ENCODE measurements at regions not wholly inside any gene's neighbourhood (a gene's known extent, or its start where the extent isn't known, plus 50 kb on each side); places are given as distances from the start of the nearest gene placed in this dataset.
"Not testable (repeated sequence)": the region's sequence is repeated elsewhere in the genome, so short reads cannot be mapped to it uniquely, and the experiment has no call there.

DNA sequence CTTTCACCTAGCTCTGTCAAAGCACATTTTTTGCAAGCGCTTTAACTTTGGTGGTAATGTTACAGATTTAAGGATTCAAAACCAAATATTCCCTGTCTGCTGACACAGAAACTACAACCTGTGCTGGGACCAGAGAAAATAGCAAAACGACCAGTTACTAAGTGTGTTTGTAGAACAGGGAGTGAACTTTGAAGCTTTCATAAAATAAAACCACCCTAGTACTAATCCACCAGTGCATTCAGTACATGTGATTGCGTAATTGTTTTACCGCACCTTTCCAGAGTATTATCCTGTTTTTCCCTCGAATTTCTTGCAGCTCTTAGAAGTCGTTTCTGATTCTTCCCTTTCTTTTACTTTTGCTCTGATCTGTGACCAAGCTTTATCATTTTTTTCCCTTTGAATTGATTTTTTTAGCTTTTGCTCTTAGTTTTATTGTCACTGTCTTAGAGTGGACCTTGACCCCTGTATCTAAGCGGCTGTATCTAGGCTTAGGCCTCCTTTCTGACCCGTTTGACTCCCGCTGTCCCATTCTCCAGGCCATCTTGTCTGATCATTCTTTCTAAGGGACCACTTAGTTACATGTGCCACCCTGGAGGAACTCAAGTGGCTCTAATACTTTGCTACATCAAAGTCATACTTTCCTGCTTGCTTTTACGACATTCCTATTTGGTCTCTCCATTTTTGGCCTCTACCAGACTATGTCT is 429.4 kb downstream of the PCNX1 start:
- no peak for DNase-seq

DNA sequence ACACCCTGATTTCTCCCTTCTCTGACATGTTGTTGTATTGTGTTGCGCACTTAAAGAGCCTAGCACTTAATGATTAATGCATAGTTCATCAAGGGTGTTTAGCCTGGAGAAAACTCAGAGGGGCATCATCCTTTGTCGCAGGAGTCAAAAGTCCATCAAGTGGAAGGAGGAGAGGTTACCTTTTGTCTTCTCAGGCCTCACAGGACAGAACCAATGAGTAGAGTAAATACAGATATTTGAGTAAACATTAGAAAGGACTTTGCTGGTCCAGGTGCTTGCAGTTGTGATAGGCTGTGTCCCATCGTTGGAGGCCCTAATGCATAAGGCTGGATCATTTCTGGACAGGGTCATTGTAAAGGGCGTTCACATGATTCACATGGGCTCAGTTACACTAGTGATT is 430.9 kb downstream of the PCNX1 start:
- no peak for DNase-seq

DNA sequence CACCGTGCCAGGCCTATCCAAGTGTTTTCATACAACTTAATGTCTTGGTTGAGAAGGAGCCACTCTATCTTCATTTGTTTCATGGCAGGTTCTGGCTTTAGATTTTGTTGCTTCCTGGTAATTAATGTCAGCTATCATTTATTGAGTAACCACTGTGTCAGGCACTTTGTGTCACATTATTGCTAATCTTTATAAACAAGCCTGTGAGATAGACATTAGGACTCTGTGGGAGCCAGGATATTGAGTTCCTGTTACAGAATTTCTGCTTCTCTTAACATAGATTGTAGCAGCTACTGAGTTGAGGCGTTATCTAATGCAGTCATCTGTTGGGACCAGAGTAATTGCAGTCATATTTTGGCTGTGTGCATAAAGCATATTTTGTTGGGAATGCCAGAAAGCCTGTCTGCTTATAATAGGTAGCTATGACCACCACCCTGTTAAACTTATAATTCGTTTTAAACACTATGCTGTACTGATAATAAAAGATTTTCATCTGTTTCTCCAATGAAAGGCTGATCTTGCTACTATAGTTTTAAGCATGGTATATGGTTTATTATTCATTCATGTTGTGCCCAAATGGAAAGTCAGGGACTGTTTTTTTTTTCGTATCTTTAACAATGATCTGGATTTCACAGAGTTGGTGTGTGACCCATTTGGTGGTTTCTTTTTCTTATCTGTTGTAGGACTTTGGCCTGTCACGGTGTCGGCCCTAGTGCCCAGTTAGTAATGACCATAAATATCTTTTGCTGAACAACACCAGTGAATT is 432.6 kb downstream of the PCNX1 start:
- no peak for DNase-seq

DNA sequence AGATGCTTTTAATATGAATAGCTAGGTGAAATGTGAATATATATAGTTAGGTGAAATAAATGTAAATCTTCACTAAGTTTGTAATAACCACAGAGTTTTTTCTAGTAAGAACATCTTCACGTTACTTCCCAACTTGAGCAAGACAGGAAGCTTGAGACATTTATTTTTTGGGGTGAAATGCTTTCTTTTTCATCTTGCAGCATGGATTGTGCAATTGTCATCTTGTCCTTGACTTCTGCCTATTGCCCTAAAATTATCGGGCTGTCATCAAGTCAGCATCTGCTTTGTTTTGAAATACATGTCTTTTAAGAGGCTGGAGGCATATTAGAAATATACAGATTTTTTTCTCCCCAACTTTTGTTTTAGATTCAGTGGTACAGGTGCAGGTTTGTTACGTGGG is 433.9 kb downstream of the PCNX1 start:
- DNase-seq, result no peak

DNA sequence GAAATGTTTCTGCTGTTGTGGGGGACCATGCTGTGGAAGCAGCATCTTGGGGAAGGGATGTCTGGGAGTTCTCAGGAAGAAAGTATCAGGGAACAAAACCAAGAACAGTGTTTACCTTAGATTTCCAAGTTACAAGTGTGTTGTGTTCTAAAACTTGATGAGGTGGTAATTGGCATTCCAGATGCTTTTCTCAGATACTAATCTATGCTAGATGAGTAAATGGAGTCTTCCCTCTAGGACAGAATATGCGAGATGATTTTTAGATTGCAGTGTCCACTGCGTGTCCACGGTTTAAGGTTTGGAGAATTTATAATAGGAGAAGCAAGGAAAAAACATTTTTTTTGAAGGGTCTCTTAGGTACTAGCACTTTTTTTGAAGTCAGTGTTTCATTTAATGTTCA is 436.5 kb downstream of the PCNX1 start:
- no peak for DNase-seq

DNA sequence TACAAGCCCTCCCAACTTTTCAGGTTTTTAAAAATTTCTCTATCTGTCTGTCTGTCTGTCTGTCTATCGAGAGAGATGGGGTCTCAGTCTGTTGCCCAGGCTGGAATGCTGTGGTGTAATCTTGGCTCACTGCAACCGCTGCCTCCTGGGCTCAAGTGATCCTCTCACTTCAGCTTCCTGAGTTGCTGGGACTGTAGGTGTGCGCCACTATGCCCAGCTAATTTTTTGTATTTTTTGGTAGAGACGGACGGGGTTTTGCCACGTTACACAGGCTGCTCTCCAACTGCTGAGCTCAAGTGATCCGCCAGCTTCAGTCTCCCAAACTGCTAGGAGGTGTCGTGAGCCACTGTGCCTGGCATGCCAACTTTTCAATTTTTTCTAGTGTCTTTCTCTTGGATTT is 437.2 kb downstream of the PCNX1 start:
- DNase-seq, result no peak

DNA sequence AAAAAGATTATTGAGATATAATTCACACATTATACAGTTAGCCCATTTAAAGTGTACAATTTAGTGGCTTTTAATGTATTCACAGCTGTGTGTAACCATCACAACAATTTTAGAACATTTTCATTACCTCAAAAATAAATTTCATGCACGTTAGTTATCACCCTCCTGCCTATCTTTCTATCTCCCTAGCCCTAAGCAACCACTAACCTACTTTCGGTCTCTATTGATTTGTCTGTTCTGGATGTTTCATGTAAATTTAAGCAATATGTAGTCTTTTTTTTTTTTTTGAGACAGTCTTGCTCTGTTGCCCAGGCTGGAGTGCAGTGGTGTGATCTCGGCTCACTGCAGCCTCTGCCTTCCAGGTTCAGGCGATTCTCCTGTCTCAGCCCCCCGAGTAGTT is 439.4 kb downstream of the PCNX1 start:
- no peak for DNase-seq

DNA sequence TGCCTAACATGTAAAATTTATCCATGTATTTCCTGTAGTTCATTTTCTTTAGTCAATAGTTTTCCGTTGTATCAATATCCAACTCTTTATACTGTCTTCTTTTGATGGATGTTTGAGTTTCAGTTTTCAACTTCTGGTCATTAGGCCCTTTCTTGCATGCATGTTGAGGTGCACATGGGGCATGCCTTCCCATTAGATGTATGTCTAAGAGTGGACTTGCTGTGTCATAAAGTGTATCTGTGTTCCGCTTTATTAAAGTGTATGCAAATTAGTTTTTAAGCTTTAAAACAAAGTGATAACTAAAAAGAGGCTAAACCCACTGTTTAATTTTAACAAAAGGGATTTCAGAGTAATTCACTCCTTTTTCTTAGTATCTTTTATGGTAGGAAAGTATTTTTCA is 441.1 kb downstream of the PCNX1 start:
- DNase-seq, result no peak

DNA sequence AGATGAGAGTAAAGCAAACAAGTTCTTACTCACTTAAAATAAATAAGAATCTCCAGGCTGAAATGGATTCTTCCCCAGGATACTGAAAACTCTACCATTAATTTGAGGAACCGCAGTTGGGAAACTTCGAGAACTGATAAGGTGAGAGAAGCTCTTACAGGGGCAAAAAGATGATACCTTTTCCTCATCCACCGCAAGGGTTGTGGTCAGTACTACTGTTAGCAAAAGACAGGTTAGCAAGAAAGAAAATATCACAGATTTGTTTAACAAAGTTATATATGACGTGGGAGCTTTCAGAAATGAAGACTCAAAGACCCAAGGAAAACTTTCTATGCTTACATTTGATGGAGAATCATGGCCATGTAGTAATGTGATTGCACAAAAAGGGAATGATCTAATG is 441.6 kb downstream of the PCNX1 start:
- no peak for DNase-seq

DNA sequence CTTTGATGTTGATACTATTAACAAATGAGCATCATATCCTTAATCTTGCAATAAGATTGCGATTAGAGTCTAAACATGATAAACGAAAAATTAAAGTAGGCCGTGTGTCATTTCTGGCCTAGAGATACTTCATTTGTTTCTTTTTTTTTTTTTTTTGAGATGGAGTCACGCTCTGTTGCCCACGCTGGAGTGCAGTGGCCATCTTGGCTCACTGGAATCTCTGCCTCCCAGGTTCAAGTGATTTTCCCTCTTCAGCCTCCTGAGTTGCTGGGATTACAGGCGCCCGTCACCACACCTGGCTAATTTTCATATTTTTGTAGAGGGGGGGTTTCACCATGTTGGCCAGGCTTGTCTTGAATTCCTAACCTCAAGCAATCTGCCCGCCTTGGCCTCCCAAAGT is 446.9 kb downstream of the PCNX1 start:
- no peak for DNase-seq

DNA sequence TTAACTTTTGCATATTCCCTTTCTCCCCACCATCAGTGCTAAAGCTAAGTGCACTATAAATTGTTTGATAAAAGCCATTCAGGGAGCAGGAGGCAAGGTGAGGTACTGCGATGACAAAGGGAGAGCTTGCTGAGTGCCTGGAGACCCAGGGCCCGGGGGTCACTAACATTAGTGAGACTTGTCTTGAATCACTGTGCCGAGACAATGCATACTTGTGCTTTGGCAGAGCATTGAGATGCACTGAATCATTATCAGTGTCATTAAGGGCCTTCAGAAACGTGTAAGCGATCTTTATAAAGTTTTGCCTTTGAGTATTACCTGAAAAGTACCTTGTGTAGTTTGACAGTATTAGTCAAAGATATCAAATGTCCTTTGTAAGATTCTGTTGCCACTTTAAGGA is 447.5 kb downstream of the PCNX1 start:
- DNase-seq, result no peak

DNA sequence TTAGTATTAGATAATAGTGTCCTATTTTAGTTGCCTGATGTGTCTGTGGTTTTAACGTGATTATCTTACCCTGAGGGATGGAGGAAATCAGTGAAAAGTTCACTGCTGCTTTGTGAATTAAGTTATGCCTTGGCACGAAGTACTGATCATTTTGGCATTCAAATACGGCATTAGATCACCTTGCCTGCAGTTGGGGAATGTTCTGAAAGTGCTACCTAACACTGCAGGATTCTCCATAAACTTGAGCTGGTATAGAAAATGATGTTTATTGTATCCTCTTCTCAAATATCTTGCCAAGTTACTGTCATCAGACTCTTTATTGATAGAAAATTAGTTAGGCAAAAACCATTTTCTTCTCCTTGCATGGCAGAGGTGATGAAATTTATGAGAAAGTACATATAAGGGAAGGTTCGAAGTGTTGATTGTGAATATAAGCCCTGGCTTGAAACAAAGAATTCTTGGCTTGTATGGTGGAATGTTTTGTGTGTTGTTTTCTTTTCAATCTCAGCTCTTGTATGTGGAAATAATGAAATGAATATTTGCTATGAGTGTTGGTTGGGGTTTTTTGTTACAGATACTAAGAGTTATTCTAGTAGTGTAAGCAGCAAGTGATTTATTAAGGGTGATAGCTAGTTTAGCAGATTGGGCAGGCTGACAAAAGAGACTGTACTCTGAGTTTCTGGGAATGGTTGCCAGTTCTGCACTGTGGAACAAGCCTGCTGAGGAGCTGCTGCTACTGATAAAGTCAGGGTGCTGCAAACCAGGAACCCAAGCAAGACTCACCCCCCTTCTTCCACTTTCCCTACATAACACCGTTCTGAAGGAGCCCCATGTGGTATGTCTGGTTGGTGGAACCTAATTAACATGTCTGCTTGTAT is 448.3 kb downstream of the PCNX1 start:
- DNase-seq, result no peak

DNA sequence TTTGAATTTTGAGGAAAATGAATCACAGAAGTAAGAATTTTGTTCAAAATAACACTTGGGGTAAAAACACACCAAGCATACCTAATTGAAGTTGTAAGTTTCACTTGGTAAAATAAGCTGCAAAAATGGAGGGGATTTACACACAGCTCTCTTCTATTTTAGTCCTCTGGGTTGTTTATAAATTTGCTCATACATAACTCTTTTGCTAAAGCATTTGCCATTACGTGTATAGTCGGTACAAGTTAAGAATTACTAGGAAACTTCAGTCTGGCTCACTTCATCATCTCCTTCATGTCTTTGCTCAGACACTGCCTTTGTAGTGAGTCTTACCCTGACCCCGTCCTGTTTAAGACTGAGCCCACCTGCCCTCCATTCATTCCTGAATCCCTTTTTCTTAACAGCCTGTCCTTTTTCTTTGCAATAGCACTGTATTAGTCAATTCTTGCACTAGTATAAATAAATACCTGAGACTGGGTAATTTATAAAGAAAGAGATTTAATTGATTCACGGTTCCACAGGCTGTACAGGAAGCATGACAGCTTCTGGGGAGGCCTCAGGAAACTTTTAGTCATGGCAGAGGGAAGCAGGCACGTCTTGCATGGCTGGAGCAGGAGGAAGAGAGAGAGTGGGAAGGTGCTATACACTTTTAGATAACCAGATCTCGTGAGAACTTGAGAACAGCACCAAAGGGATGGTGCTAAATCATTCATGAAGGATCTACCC is 451.1 kb downstream of the PCNX1 start:
- DNase-seq, result no peak

DNA sequence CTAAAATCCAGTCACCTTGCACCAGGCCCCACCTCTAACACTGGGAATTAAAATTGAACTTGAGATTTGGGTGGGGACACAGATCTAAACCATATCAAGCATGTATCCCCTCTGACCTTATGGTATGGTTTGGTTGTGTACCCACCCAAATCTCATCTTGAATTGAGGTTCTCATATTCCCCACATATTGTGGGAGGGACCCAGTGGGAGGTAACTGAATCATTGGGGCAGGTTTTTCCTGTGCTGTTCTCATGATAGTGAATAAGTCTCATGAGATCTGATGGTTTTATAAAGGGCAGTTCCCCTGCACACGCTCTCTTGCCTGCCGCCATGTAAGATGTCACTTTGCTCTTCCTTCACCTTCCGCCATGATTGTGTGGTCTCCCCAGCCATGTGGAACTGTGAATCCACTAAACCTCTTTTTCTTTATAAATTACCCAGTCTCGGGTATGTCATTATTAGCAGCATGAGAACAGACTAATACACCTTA is 451.7 kb downstream of the PCNX1 start:
- DNase-seq, result not testable (repeated sequence)

DNA sequence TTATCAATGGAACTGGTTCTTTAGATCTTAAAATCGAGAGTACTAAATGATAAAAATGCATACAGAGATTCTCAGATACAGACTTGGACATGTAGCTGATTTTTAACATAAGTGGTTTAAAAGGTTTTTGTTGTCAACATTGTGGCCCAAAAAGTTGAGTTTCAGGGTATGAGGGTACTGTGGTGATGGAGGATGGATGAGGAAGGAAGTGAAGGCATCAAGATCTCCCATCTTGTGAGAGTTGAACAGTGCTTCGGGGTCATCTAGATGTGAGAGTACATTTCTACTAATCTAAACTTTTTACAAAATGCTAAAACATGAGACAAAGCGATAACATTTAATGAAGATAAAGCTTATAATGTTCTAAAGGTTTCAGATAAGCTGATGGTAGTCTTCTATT is 452.6 kb downstream of the PCNX1 start:
- no peak for DNase-seq

DNA sequence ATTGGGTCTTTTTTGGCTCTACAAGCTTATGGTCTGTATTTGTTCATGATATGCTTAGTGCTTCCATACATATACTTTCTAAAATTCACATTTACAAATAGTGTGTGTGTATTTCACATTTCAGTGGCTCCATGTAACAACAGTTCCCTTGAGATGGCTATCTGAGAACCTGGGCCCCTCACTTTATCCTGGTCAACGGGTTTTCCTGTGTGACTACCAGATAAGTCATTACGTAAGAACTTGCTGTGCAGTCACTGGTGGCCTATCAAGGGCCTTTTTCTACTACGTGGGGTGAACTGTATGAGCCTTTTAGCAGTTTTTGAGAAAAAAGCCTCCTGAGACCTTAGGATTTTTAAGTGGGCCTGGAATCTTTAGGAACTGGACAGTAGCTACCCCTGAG is 454.1 kb downstream of the PCNX1 start:
- no peak for DNase-seq

DNA sequence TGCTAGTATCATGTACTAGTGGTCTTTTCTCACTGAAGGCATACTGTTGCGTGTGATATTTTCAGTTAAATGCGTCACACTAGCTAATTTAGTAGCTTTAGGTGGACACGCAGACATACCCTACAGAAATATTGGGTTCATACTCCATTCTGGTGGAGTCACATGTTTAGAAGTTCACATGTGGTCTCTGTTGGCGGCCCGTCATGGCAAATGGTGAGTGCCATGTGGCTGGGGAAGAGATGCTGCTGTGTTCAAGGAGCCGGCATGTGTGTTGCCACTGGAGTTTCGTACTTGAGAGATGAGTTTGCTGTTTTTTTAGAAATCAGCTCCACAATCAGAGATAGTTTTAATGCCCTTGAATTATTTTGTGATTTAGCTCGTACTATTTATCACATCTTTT is 454.6 kb downstream of the PCNX1 start:
- no peak for DNase-seq

DNA sequence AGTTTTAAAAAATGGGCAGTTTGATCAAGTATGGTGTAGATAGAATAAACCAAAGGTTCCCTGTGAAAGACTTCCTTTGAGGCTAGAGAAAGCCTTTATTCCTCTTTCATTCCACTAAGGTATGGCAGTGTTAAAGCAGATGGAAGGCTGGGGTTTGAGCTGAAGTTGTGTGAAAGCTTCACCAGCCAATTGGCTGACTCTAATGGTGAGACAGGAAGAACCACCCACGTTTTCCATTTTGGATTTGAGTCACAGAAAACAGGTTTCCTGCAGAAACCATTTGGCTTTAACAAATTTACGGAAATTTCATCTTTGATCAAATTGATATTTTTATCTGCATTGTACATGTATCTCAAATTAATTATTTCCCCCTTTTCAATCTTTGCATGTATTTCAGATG is 455.0 kb downstream of the PCNX1 start:
- DNase-seq, result no peak

DNA sequence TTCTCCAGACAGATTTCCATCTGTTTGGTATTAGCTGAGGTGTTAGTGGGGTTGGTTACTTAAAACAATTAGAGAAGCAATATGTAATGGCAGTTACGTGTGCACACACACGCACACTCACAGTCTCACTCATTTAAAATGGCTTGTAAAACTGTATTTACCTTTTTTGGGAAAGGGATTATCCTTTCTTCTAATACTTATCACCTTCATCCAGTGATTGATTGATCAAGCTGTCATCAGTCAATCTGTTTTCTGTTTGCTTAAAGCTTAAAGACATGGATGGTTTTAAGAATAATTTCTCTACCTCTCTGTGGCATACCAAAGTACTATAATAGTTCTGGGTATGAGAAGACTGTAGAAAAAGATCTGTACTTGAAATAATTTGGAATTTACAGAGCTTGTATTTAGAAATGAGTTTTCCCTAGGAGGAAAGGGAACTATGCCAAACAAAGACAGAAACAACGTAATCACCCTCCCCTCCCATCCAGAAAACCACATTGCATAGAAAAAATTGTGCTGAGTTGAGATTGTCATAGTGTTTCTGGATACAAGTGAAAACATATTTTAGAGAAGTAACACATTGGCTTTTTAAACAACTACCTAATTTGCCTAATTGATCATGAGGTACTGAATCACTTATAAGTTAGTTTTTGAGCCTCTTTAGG is 455.8 kb downstream of the PCNX1 start:
- no peak for DNase-seq

DNA sequence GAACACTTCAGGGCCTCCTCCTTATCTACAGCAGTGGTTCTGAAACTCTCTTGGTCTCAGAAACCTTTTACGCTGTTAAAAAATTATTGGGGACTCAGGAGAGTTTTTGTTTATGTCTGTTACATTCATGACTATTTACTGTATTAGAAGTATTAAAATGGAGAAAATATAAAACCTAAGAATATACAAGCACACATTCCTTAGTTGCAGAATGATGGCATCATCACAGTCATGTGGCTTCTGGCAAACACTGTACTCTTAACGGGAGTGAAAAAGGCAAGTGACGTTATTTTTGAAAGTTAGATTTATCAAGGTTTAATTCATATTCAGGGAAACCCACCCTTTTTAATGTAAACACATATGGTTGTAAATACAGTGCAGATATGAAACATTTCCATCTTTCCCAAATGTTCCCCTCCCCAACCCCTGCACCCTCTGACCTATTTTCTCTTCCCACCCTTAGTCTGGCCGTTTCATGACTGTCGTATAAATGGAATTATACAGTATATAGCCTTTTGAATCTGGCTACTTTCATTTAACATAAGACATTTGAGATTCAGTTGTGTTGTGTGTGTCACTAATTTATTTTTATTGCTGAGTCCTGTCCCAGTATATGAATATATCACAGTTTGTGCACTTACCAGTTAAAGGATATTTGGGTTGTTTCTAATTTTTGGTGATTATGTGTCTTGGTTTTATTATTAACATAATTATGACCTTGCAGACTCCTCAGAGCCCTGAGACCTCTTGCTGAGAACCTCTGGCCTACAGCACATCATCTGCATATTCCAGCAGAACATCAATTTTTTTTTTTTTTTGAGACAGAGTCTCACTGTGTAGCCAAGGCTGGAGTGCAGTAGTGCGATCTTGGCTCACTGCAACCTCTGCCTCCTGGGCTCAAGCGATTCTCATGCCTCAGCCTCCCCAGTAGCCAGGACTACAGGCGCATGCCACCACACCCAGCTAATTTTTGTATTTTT is 457.0 kb downstream of the PCNX1 start:
- no peak for DNase-seq

DNA sequence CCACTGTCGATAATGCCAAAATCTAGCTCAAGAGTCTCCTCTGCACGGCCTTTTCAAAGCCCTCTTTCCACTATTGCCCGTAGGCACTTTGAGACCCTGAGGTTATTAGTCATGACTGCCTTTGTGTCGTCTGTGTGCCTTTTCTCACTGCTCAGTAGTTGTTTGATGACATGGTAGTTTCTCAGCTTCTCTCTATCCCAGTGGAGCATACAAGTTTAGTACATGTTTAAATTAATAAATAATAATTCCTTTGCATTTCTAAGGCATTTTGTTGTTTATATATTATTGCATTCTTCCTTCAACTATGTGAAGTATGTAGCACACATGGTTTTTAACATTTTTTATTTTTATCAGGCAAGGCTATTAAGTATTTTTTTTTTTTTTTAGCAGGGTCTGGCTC is 458.1 kb downstream of the PCNX1 start:
- DNase-seq, result no peak

Data from activated gamma-delta T cell treated with Interleukin-2 at 50 U/mL for 16 hours (primary cell).